ENCODE measurements at regions not wholly inside any gene's neighbourhood (a gene's known extent, or its start where the extent isn't known, plus 50 kb on each side); places are given as distances from the start of the nearest gene placed in this dataset.

- no peak for TF ChIP-seq POLR2AphosphoS5 (IDR thresholded peaks at IDR 0.05; ENCODE audit: low read depth, low read length)
- no peak for TF ChIP-seq CTCF (IDR thresholded peaks at IDR 0.05)
- TF ChIP-seq TCF7L2 (IDR thresholded peaks at IDR 0.05; ENCODE audit: low read depth, low read length), result no peak
- no peak for TF ChIP-seq SIN3A (IDR thresholded peaks at IDR 0.05; ENCODE audit: borderline replicate concordance, insufficient read depth, low read depth, low read length)
- no peak for TF ChIP-seq REST (IDR thresholded peaks at IDR 0.05; ENCODE audit: insufficient read depth in 1 of 2, low read depth in 2 of 2, low read length in 1 of 2)
Observed at GRCh38 chr12:24550609-24551008, 398.3 kb downstream of the BCAT1 start.

Measured in Panc1 (cell line).